Ammon's horn (tissue), 1 donor: ENCODE measurements at regions not wholly inside any gene's neighbourhood (a gene's known extent, or its start where the extent isn't known, plus 50 kb on each side); places are given as distances from the start of the nearest gene placed in this dataset.

Experiments
- DNase-seq: peaks from one replicate; pipeline ENCODE4 v3.0.0-alpha.2; 2016; ENCODE audit warnings: low spot score

DNA sequence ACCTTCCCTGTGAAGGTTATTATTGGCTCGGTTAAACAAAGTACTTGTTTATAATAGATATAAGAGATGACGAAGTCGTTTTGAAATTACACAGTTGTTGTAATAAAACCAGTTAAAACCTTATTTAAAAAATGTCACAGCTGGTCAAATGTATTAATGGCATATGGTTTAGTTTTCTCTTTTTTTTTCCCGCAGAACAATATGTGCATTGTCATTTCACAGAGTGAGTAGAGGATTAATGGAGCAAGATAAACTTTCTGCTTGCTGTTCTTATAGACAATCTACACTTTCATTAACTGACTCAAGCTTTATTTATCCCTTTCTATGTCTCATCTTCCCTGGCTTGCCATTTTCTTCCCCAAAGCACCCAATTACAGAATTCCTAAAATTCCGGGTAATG is 404.3 kb upstream of the NPVF start:
- DNase-seq = no peak

DNA sequence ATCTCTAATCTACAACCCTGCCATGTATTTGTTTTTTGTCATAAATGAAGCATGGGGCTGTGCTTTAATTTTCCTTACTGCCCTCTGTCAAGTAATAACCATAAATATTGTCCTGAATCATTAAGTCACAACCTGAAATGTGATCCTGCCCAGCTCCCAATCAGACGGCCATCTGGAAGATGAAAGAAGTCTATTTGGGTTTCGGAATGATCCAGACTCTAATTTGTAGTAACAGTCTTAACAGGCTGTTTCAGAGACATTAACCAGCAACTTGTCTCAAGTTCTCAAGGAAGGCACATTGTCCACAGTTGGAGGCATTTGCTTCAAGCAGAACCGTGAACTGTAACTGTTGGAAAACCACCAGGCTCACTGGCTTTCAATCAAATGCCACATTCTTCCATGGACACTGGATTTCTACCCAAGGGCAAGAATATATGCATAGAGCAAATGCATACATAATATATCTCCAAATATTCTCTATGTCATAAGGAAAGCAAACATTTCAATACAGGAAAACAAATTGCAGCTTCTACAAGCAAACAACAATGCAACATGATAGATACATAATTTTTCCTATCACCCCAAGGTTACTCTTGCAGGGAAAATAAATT is 405.2 kb upstream of the NPVF start:
- DNase-seq = no peak

DNA sequence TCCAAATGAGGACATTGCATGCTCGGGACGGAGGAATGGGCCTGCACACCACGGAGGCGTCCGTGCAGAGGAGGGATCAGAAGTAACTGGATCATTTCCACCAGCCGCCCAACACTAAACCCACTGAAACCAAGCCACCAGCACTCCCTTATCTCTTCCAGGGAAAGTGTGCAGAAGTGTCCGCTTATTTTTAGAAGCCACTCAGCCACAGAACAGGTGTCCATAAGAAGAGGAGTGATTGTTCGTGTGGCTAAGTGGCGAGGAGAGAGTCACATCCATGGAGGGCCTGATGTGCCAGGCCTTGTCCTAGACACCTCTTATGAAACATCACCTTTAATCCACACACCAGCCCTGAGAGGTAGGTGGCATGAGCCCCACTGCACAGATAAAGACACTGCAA is 407.9 kb upstream of the NPVF start:
- no peak for DNase-seq

DNA sequence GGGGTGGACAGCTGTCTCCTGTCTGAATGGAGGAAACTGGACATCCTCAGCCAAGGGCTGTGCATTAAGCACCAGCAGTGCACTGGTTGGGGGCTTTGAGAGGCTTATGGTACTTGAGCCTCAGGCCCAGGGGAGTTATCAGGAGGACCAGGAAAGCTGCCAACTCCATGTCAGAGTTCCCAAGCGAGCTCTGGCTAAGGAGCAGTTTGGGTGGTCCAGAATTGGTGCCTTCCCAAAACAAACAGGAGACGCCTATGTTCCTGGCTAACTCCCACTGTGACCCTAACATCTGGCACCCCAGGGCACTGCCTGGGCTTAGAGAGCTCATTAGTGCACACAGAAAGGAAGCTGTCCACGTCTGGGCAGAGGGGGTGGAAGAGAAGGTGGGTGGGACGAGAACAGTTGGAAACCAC is 408.6 kb upstream of the NPVF start:
- DNase-seq = no peak

DNA sequence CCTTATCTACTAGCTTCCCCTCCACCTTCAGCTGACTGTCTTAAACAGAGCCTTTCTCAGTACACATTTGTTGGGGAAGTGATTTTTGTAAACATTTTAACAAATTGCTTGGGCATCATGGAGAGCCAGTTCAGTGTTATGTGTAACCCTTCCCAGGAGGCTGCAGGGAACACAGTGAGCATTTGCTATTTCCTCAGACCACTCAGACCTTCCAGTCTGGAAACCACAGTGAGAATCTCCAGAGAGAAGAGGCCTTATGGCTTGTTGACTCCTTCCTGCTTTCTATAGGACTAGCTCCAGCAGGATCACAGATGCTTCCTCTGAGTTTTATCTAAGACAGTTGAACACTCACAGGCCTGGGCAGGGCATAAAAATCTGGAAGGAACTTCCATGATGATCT is 409.8 kb upstream of the NPVF start:
- DNase-seq = no peak

DNA sequence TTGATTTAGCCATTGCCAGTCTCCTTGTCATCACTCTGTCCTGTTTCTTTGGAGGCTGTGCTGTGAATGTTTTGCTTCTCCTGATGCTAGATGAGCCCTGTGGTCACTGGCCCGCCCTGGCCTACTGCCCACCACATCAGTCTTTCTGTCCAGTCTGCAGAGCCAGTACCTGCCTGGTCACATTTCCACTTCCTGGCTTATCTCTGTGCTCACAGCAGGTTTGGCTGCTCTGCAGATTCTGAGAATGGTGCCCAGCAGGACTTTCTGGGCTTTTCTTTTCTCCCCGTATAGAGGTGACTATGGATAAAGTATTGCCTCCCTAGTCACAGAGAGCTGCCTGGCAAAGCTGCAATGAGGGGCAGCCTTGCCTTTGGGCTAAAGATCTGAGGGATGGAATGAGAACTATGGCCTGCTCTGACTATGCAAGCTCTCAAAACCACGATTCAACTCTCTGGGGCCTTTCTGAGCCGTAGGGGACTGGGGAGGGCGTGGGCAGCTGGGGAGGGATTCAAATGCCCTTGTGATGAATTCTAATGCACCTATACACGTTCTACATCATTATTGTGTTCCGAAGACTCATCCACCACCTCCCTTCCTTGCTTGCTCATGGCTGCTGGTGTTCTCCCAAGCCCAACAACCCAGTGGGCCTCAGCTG is 410.4 kb upstream of the NPVF start:
- no peak for DNase-seq

DNA sequence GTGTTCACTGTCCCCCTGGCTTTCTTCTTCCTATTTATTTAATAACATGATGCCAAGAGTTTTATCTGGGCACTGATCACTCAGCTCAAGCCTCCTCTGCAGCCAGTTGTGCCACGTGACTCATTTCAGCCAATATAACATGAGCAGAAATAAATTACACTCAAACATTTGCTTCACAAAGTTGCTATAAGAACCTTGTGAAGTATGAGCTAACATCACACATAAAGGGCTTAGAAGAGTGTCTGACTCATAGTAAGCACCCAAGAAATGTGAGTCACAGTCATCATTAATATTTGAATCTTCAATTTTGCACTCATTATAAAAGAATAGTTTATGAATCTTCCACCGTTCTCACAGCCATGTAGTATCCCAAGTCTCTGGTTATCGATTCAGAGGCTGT is 414.6 kb upstream of the NPVF start:
- DNase-seq = no peak

DNA sequence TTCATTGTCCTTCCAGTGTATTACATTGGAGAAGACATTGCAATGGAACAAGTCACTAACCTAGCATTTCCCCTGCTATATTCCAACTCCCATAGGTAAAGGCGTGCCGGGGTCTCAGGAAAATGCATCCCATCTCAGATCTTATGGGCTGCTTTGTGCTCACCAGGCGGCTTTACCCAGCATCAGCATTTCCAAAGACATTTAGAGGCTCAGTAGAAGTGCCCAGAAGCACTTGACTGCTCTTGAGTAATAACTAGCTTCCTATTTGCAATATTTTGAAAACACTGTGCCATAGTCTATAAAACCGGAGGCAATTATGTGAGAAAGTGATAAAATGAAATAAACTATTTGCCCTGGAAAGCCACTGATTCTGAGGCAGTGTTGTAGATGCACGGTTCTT is 415.0 kb upstream of the NPVF start:
- no peak for DNase-seq

DNA sequence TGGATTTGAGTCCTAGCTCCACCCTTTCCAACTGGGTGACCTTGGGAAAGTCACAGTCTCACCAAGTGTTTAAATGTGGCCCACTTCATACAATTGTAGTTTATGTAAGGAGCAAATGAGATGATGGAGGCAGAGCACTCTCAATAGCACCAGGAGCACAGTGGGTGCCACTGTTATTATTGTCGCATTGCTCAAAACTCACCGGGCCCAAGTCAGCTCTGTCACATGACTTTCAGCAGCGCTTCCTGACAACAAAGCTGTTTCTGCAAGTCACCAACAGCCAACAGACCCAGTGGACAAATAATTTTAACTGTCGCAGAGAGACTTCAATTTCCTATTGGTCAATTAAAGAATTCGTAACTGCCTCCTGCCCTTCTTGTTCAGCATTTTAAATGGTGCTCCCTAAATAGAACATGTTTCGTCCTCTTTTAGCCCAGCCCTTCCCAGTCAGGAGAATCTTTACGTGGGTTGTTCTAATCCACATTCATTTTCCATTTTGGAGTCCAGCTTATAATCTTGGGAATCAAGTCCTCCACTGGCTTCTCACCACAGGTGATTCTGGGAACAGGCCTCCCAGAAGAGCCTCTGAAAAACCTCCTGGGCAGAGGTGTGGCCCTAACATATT is 415.6 kb upstream of the NPVF start:
- no peak for DNase-seq

DNA sequence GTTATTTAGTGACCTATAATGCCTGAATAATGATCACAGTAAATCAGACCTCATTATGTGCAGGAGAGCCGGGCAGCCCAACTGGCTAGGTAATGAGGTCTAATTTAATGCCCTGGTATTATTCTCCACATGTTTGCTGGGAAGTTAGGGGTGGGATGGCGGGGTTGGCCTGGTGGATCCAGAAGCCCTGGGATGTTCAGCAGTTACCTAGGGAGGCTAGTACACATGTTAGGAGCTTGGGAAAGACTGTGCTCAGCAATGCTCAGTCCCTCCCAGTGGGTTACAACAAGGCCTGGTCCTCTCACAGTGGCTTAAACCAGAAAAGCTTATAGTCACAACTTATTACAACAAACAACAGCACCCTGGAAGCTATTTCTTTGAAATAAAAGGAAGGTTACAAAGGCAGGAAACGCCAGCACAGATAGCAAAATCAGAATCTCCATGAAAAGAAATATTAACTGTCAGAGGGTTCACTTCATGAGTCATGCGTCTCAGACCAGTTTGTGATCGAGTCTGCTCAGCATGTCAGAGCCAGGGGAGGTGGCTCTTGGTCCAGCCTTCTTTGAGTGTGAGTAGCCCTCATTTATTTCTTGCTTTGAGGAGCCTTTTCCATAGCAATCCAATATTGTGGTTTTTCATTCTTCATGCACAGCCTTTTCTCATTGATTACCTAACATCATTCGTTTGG is 418.6 kb upstream of the NPVF start:
- no peak for DNase-seq

DNA sequence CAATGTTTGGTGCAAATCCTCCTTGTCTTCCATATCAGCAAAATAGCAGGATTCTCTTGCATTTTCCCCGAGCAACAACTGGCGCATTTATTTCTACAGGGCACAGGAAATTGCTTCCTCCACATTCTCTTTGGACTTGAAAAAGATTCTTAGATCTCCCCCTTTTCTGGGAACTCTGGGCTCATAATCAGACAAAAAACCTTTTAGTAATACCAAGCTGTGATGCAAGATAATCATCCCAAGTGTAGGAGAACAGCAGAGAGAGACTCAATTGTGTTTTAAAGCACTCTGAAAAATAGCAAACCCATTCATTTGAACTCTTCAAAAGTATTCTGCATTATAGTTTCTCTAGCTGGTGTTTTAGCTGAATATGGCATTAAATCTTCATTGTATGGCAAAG is 419.6 kb upstream of the NPVF start:
- no peak for DNase-seq

DNA sequence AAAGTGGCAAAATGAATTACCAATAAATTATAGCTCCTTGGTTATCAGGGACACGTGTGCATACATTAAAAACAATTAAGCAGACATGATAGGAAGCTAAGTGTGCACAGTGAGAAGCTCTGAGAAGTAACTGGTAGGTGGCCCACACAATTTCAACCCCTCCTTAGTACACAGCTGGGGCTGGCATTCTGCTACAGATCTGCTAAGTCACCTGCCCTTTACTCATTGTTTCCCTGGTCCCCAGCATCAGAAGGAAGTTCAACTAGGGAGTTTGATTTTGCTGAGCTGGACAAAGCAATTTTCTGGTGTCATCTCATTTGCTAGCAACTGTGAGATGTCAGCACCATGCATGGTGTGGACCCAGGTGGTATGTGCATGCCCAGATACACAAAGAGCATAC is 424.1 kb upstream of the NPVF start:
- no peak for DNase-seq

DNA sequence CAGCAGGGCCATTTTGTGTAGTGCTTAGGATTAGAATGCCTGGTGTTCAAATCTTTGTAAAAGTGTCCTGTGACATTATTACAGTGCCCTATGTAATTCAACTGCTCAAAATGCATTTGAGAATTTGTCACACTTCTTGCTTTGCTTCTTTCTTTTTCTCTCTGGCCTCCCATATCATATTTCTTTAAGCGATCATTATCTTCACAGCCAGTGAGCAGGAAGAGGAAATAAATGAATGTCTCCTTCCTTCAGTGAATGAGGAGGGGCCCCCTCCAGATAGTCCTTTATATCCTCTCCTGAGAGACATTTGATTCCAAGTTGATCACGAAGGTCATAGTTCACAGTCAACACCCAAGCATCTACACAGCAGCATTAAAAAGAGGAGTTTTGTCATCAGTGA is 425.1 kb upstream of the NPVF start:
- no peak for DNase-seq

DNA sequence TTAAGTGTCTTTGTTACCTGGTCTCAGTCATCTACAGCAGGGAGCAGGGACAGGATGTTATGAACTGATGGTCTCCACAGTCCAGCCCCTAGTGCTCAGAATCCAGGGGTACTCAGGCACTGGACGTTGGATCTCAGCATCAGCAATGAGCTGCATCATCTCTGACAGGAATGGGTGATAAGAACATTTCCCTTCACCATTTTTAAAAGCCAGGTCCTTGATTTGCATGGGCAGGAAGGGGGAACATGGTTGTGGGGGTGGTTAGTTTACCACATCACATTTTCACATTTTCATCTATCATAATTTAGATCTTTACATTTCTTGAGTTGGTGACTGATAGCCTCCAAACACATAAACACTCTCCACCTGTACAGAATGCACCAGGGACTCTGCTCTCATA is 427.8 kb upstream of the NPVF start:
- DNase-seq = no peak

DNA sequence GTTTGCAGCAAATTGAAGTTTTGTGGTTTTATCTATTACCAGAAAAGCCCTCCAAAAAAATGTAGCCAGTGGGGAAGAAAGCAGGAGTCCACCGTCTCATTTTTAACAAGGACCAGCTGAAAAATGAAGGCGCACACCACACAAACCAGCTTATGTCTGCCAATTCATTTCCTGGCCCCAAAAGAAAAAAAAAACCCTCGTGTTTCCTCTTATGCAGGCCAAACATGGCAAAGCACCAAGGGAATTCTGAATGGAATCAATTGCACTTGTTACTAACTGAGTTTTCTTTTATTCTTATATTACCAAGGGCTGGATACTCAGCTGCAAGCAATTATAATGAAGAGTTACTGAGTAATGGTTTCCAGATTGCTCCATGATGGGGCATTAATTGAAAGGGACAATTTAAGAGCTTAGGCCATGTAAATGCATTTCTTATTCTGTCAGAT is 428.3 kb upstream of the NPVF start:
- peak; percentile 59 for DNase-seq

DNA sequence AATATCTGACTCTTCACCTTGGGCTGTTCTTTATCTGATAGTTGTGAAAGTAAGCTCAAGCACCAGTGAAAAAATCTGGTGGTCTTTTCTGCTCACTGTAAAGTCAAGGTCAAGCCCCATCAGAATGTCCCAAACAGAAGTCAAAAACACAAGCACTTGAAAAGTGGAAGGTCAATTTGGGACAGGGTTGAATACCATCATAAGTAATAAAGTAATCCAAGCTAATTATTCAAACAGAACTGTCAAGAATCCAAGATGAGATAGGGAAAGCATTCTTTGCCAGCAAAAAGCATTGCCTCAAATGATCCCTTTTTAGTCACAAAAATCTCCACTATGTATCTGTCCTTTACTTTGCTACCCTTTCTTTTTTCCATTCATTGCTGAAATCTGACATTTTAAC is 430.1 kb upstream of the NPVF start:
- no peak for DNase-seq

DNA sequence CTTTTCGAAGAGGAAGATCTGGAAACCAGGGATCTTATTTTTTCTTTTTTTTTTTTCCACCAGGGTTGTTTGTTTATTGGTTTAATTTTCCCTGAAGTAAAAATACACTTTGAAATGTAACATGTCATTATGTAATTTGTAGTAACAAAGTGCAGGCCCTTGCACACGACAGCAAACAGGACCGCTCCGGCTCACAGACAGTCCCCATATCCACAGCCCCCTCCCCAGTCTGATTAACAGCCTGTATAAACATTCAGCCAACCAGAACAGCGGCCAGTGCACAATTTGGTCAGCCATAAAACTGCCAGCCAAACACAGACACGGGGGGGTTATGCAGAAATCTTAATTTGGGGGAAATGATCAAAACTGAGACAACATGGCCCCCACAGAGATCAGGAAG is 431.6 kb upstream of the NPVF start:
- DNase-seq = no peak

DNA sequence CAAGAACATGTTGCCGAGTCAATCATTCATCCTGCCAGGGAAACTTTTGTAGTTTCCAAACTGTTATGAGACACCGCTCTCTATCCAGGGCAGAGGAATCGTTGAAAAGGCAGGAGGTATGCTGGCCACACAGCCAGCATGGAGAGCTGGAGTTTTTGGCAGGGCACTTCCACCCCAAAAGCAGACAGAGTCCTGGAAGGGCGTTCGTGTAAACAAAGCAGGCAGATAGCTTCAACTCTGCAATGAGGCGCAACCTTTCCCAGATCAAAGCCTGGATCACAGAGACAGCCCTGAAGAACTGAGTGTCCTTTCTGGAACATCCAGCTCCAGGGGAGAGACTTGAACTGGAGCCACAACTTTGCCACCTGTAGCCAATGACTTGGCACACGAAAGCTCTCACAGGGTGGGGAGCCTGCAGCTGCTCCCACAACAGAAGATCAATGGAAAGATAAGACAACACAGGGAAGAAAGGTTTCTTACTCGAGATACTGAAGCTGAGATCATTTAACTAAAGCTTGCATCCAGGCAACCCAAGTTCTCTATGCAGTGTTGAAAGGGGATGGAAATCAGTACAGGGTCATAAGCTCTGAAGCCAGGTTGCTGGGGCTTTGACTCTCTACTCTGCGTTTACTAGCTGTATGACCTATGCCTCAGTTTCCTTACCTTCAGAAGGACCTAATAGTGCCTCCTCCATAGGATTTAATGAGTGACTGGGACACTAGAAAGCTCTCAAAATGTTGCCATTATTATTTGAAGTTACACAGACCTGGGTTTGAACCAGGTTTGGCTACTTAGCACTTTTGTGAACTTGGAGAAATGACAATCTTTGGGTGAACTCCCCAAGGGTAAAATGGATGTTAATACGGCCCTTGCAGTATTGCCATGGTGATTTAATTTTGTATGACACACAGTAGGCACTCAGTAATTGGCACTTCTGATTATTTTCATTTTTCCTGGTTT is 434.8 kb upstream of the NPVF start:
- no peak for DNase-seq

DNA sequence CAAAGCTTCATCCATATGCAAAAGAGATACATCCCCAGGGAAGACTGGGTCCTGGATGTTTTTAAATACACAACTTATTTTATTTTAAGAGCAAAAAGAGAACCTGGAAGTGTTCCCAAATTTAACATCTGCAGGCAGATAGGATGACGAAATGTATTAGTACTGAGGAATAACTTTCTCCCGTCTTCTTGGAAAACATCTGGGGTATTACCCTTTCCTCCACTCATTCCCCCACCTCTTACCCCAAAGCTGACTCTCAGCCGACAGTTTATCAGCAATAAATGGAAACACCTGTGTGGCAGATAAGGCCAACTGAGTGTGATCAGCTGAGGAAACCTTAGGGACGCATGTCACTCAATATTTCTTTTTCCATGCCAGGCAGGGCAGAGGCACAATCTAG is 435.6 kb upstream of the NPVF start:
- DNase-seq = no peak

DNA sequence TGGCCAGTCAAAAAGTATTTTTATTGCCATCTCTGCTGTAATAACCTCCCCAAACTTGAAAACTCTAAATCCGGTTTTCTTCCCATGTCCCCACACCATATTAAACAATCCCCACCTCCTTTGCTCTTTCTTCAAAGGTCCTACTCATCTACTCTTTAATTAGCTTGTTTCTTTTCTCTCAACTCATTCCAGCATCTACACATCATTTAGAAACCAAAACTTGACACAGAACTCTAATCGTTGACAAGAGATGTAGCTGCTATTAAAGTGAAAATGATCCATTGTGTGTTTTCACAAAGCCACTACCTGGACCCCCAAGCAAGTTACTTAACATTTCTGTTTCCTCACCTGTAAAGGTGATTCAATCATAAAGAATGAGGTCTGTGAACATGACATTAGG is 436.3 kb upstream of the NPVF start:
- no peak for DNase-seq

DNA sequence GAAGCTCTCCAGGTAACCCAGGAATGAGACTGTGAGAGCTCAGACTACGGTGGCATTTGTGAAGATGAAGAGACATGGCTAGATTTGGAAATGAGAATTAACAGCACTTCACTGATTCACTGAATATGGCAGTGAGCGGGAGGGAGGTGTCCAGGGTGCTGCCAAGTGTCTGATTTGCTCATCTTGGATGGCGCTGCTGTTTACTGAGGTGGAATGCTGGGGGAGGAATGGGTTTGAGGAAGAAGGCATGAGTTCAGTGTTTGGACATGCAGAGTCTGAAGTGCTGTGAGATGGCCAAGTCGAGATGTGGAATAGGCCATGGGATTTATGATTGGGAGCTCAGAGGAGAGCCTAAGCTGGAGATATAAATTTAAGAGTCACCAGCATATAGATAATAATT is 437.1 kb upstream of the NPVF start:
- no peak for DNase-seq
